Hematopoietic multipotent progenitor cell treated with erythropoietin and hydrocortisone succinate and interleukin-3 and kit ligand, for 6 days (in vitro differentiated cells): ENCODE measurements at regions not wholly inside any gene's neighbourhood (a gene's known extent, or its start where the extent isn't known, plus 50 kb on each side); places are given as distances from the start of the nearest gene placed in this dataset.
A peak's percentile ranks its signal among the peaks of the same experiment; 100 is the strongest.

Source experiments
- DNase-seq: peaks from one replicate; pipeline ENCODE4 v3.0.0-alpha.2; 2015

DNA sequence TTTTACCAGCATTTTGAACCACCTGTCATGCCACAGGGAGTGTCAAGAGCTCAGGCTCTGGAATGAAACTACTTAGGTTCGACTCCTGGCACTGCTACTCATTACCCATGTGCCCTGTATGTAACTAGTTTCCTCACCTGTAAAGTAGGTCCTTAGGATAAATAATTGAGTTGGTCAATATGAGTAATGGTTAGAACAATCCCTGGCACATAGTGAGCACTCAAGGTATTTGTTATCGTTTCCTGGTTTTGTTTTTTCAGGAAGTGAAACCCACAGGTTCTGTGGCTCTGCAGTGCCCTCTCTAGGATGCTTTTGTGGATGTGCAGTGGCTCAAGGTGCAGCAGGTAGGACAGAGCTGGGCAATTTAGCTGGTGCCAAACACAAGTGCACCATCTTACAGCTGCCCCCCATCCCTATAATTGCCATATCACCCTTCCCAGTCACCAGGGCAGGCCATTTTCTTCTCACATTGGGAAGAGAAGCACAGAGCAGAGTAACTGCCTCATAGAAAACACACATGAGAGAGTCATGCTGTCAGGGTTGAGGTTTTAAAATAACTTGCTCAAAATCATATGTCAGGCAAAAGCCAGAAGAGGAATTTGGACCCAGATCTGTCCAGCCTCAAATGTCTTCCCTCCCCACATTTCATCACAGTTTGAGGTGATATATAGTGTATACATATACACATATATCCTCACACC lies 297.5 kb downstream of the RPAP3 start:
- DNase-seq = peak; percentile 38

- no peak for DNase-seq
These were observed 298.2 kb downstream of the RPAP3 start for GRCh38 chr12:47407463-47408129.

GRCh38 chr12:47403681-47404080 lies 302.1 kb downstream of the RPAP3 start:
- DNase-seq = no peak

- DNase-seq = peak; percentile 32
These were observed 304.6 kb downstream of the RPAP3 start for GRCh38 chr12:47401196-47401595.

GRCh38 chr12:47400266-47400665 lies 305.6 kb downstream of the RPAP3 start:
- no peak for DNase-seq

- peak; percentile 79 for DNase-seq
These were observed 308.1 kb downstream of the RPAP3 start for GRCh38 chr12:47397664-47398281.

DNA sequence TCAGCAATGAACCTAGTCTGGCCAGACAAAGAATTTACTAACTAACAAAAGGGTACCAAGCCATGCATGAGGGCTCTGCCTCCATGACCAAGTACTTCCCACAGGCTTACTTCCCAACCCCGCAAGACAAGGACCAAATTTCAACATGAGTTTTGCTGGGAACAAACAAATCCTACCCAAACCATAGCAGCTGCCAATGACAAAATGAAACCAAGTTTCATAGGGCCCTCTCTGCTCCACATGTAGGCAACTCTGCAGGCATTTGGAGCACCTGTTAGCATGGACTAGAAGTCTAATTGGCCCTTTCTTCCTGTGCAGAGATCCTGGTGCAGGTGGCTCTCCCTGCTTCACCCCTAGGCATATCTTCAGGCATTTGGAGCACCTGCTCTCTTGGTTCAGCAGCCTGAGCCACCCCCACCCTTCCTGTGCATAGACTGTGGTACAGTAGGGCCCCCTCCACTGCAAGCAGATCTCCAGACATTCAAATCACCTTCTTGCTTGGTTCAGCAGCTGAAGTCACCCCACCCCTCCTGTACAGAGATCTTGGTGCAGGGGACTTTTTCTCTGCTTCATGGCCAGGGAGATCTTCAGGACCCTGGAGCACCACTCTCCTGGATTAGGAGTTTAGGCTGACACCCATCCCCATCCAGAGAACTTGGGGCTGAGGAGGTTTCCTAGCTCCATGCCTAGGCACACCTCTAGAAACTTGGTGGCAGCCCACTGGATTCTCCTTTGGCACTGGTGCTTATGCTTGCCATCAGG lies 308.7 kb downstream of the RPAP3 start:
- DNase-seq = no peak

- no peak for DNase-seq
These were observed 311.8 kb downstream of the RPAP3 start for GRCh38 chr12:47394070-47394469.

GRCh38 chr12:47393403-47393790 lies 312.4 kb downstream of the RPAP3 start:
- DNase-seq = no peak

DNA sequence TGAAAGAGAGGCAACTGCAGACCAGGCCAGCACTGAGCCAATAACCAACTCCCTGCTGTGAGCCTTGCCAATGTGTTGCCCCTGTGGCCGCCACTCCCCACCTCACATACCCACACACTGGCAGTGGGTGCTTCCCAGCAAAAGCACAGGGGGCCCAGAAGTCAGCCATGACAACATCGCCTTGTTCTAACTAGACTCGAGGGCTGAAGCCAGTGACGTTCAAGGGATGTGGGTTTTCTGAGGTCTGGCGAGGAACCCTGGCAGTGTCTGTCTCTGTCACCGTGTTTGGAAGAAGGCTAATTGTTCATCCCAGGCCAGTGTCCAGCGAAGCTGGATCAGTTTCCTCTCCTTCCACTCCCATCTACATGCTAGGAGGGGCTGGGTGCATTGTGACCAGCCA lies 311.8 kb upstream of the AMIGO2 start:
- no peak for DNase-seq

DNA sequence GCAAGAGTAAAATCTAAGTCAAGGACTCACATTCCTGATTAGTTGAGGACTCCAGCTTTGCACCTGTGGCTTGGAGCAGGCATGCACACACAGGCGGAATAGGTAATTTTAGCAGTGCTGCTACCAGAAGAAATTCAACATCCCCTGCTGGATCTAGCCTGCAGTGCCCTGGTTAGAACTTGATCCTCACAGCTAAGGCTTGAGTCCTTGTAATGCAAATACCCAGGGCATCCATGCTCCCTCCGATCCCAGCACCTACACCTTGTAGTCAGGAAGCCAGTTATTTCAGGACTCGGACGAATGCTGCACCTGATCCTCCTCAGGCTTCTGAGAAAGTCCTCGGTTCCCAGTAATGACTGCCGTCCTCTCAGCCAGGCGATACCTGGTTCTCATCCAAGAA lies 309.0 kb upstream of the AMIGO2 start:
- DNase-seq = no peak

GRCh38 chr12:47387994-47388393 lies 308.2 kb upstream of the AMIGO2 start:
- no peak for DNase-seq

GRCh38 chr12:47385653-47386052 lies 305.9 kb upstream of the AMIGO2 start:
- no peak for DNase-seq

- no peak for DNase-seq
These were observed 304.2 kb upstream of the AMIGO2 start for GRCh38 chr12:47383942-47384341.

DNA sequence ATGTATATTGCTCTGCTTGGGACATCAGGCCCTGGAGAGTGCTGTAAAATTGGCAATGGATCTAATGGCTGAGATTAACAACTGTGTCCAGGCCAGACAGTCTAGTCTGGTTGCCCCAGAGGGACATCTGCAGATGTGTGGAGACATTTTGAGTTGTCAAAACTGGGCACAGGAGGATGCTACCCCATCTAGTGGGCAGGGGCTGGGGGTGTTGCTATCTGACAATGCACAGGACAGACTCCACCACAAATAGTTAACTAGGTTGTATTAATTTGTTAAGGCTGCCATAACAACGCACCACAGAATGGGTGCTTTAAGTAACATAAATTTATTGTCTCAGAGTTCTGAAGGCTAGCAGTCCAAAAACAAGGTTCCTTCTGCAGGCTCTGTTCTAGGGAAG lies 302.5 kb upstream of the AMIGO2 start:
- peak; percentile 16 for DNase-seq

GRCh38 chr12:47378907-47379306 lies 299.1 kb upstream of the AMIGO2 start:
- no peak for DNase-seq

DNA sequence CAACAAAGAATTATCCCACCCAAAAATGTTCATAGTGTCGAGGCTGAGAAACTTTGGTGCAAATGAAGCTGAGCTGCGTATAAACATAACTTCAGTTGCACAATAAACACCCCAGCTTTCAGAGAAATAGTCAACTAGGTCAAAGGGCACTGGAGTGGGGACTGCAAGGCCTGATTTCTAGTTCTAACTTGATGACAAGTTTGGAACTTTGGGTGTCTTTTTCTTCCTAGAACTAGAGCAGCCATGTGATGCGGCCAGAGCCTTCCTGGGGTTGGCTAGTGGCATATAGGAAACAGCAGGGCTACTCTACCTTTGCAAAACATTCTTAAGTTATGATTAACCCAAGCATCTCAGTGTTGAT lies 298.4 kb upstream of the AMIGO2 start:
- no peak for DNase-seq

- peak; percentile 17 for DNase-seq
These were observed 297.9 kb upstream of the AMIGO2 start for GRCh38 chr12:47377414-47378221.

DNA sequence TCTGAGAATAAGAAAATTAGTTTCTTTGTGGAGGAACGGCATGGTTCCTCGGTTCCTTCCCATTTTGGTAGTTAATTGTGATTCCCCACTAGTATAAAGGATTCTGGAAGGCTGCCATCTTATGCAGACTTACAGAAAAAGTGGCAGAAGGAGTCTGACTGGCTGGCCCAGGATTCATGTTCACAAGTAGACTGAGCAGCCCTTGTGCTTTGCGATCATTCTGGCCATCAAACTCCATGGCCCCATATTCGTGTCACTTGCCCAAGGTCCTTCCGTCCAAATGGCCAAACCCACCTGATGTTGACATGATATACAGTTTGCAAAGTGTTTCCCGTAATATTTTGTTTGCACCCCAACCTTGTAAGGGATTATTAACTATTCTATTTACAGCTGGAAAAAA lies 297.2 kb upstream of the AMIGO2 start:
- DNase-seq = no peak

DNA sequence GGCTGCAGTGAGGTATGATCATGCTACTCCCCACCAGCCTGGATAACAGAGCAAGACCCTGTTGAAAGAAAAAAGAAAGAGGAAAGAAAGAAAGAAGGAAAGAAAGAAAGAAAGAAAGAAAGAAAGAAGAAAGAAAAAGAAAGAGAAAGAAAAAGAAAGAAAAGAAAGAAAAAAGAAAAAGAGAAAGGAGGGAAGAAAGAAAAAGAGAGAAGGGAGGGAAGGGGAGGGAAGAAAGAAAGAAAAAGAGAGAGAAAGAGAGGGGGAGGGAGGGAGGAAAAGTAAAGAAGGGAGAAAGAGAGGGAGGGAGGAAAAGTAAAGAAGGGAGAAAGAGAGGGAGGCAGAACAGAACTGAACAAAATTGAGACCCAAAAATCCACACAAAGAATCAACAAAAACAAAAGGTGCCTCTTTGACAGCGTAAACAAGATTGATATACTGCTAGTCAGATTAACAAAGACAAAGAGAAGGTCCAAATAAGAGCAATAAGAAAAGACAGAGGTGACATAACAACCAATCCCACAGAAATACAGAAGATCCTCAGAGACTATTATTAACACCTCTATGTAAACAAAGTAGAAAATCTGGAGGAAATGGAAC lies 293.9 kb upstream of the AMIGO2 start:
- no peak for DNase-seq

GRCh38 chr12:47370421-47370820 lies 290.7 kb upstream of the AMIGO2 start:
- no peak for DNase-seq

- no peak for DNase-seq
These were observed 289.3 kb upstream of the AMIGO2 start for GRCh38 chr12:47369085-47369484.
